ENCODE measurements at regions not wholly inside any gene's neighbourhood (a gene's known extent, or its start where the extent isn't known, plus 50 kb on each side); places are given as distances from the start of the nearest gene placed in this dataset.
"Not testable (repeated sequence)": the region's sequence is repeated elsewhere in the genome, so short reads cannot be mapped to it uniquely, and the experiment has no call there.

GRCh38 chr2:123448801-123449200 lies 576.3 kb upstream of the CNTNAP5 start:
- H3K36me3 Mint-ChIP-seq = peaks cover 0 to 3% (median 0%) of the 10 kb centered on the region in 3 donors
- no peak for DNase-seq
- peaks cover 7 to 40% (median 25%) of the 10 kb centered on the region in 6 donors for H3K9me3 Mint-ChIP-seq
- no peak overlapping the region for H3K27ac Mint-ChIP-seq
- H3K4me3 Mint-ChIP-seq = no peak overlapping the region
- H3K4me1 Mint-ChIP-seq = no peaks in the 10 kb centered on the region
- H3K27me3 Mint-ChIP-seq (ENCODE audit: low read depth in 3 of 3) = no peaks in the 10 kb centered on the region

DNA sequence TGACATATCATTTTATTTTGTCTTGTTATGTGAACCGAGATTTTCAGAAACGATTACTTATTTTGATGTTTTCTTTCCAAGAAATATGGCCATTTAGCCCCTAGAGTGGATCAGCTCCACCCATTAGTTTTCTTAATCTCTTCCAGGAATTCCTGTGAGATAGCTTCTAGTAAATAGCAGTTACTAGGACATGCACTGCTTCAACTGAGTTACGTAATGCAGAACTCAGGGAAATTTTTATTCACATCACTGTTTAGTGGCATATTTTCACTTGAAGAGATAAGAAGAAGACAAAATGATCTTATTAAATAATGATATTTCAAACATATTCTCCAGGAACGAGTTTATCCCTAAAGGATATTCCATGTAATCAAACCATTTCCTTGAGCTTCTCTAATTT lies 573.5 kb upstream of the CNTNAP5 start:
- Mint-ChIP-seq H3K36me3 (peaks cover 0 to 3% (median 0%) of the 10 kb centered on the region in 3 donors), H3K4me1 (no peaks in the 10 kb centered on the region), H3K4me3 (no peak overlapping the region), H3K27me3 (ENCODE audit: low read depth in 3 of 3) (no peaks in the 10 kb centered on the region), H3K9me3 (peaks cover 9 to 46% (median 24%) of the 10 kb centered on the region in 6 donors), H3K27ac (no peak overlapping the region)
- no peak for DNase-seq

- no peaks in the 10 kb centered on the region for H3K27me3 Mint-ChIP-seq (ENCODE audit: low read depth in 3 of 3)
- H3K27ac Mint-ChIP-seq = no peak overlapping the region
- peaks cover 0 to 3% (median 0%) of the 10 kb centered on the region in 3 donors for H3K36me3 Mint-ChIP-seq
- no peak overlapping the region for H3K4me3 Mint-ChIP-seq
- peaks cover 9 to 46% (median 22%) of the 10 kb centered on the region in 6 donors for H3K9me3 Mint-ChIP-seq
- no peak for DNase-seq
- H3K4me1 Mint-ChIP-seq = no peaks in the 10 kb centered on the region
Observed at GRCh38 chr2:123453046-123453700, 571.9 kb upstream of the CNTNAP5 start.

- no peaks in the 10 kb centered on the region for H3K27me3 Mint-ChIP-seq (ENCODE audit: low read depth in 3 of 3)
- H3K27ac Mint-ChIP-seq = no peak overlapping the region
- H3K9me3 Mint-ChIP-seq = peaks cover 7 to 46% (median 22%) of the 10 kb centered on the region in 6 donors
- H3K4me1 Mint-ChIP-seq = no peaks in the 10 kb centered on the region
- no peak for DNase-seq
- peaks cover 0 to 3% (median 0%) of the 10 kb centered on the region in 3 donors for H3K36me3 Mint-ChIP-seq
- no peak overlapping the region for H3K4me3 Mint-ChIP-seq
Observed at GRCh38 chr2:123453772-123454171, 571.3 kb upstream of the CNTNAP5 start.

- not testable (repeated sequence) for H3K4me1 Mint-ChIP-seq, H3K4me3 Mint-ChIP-seq
Observed at GRCh38 chr2:123455234-123455633, 569.9 kb upstream of the CNTNAP5 start.

GRCh38 chr2:123456416-123456815 lies 568.7 kb upstream of the CNTNAP5 start:
- H3K9me3 Mint-ChIP-seq = peaks cover 6 to 43% (median 20%) of the 10 kb centered on the region in 6 donors
- no peaks in the 10 kb centered on the region for H3K27me3 Mint-ChIP-seq (ENCODE audit: low read depth in 3 of 3)
- no peak overlapping the region for H3K4me3 Mint-ChIP-seq
- no peak for DNase-seq
- no peak overlapping the region for H3K27ac Mint-ChIP-seq
- H3K36me3 Mint-ChIP-seq = peaks cover 0 to 3% (median 0%) of the 10 kb centered on the region in 3 donors
- no peaks in the 10 kb centered on the region for H3K4me1 Mint-ChIP-seq

More at GRCh38 chr2:123455234-123455633, 569.9 kb upstream of the CNTNAP5 start:
- not testable (repeated sequence) for H3K36me3 Mint-ChIP-seq; DNase-seq; H3K27me3 Mint-ChIP-seq (ENCODE audit: low read depth in 3 of 3); H3K27ac Mint-ChIP-seq
- peaks cover 6 to 50% (median 21%) of the 10 kb centered on the region in 6 donors for H3K9me3 Mint-ChIP-seq

DNA sequence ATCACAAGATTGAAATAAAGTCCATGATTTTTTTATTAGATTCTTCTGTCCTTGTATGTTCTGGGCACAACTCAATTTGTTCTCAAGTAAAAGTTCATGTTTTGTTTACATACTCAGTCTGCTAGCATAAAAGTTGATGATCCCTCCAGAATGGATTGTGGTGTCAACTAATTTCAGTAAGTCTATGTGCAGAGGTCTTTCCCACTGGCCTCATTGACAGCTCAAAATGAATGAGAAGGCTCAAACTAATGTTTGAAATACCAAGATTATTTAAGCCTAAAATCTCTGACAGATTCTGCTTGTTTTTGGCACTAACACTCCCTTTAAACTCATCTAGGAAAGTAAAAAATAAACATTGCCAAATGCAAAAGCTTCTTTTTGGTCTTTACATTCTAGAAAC lies 561.2 kb upstream of the CNTNAP5 start:
- Mint-ChIP-seq H3K36me3 (no peaks in the 10 kb centered on the region), H3K4me3 (no peak overlapping the region), H3K27ac (no peak overlapping the region), H3K27me3 (ENCODE audit: low read depth in 3 of 3) (no peaks in the 10 kb centered on the region), H3K4me1 (no peaks in the 10 kb centered on the region), H3K9me3 (peaks cover 9 to 29% (median 16%) of the 10 kb centered on the region in 6 donors)
- DNase-seq = no peak

DNA sequence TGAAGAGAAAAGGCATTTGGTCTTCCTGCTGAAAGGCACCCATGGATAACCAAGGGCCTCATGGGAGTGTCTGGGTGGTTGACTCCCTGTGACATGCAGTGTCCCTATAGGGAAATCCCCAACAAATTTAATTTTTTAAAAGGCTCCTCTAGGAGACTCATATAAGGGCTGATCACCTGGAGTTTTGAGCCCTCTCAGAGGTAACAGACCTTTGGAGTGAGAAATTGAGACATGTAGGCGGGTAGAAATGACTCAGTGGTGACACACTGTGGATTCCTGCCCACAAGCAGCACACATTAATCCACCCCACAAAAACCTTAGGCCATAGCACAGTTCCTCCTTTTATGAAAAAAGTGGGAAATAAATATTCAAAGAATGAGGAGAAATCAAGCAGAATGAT lies 557.0 kb upstream of the CNTNAP5 start:
- peaks cover 7 to 31% (median 13%) of the 10 kb centered on the region in 6 donors for H3K9me3 Mint-ChIP-seq
- H3K27ac Mint-ChIP-seq = no peak overlapping the region
- H3K36me3 Mint-ChIP-seq = peaks cover 0 to 4% (median under 1%) of the 10 kb centered on the region in 3 donors
- no peaks in the 10 kb centered on the region for H3K27me3 Mint-ChIP-seq (ENCODE audit: low read depth in 3 of 3)
- H3K4me3 Mint-ChIP-seq = no peak overlapping the region
- H3K4me1 Mint-ChIP-seq = no peaks in the 10 kb centered on the region
- DNase-seq = no peak

GRCh38 chr2:123481406-123481805 lies 543.7 kb upstream of the CNTNAP5 start:
- Mint-ChIP-seq H3K4me3 (no peak overlapping the region), H3K27ac (no peak overlapping the region), H3K36me3 (no peaks in the 10 kb centered on the region), H3K4me1 (no peaks in the 10 kb centered on the region), H3K9me3 (peaks cover 7 to 52% (median 25%) of the 10 kb centered on the region in 6 donors), H3K27me3 (ENCODE audit: low read depth in 3 of 3) (no peaks in the 10 kb centered on the region)
- no peak for DNase-seq

GRCh38 chr2:123485056-123485455 lies 540.0 kb upstream of the CNTNAP5 start:
- DNase-seq = no peak
- peaks cover 4 to 42% (median 12%) of the 10 kb centered on the region in 6 donors for H3K9me3 Mint-ChIP-seq
- H3K27me3 Mint-ChIP-seq (ENCODE audit: low read depth in 3 of 3) = no peaks in the 10 kb centered on the region
- no peaks in the 10 kb centered on the region for H3K4me1 Mint-ChIP-seq
- H3K36me3 Mint-ChIP-seq = no peaks in the 10 kb centered on the region
- no peak overlapping the region for H3K27ac Mint-ChIP-seq
- H3K4me3 Mint-ChIP-seq = no peak overlapping the region

- no peak overlapping the region for H3K4me3 Mint-ChIP-seq
- no peaks in the 10 kb centered on the region for H3K4me1 Mint-ChIP-seq
- no peak for DNase-seq
- H3K27me3 Mint-ChIP-seq (ENCODE audit: low read depth in 3 of 3) = peaks cover 0 to 2% (median 0%) of the 10 kb centered on the region in 3 donors
- H3K36me3 Mint-ChIP-seq = no peaks in the 10 kb centered on the region
- H3K27ac Mint-ChIP-seq = no peak overlapping the region
- peaks cover 2 to 37% (median 12%) of the 10 kb centered on the region in 6 donors for H3K9me3 Mint-ChIP-seq
Observed at GRCh38 chr2:123493687-123494086, 531.4 kb upstream of the CNTNAP5 start.

GRCh38 chr2:123495241-123495640 lies 529.8 kb upstream of the CNTNAP5 start:
- Mint-ChIP-seq H3K4me3 (no peak overlapping the region), H3K9me3 (peaks cover 2 to 39% (median 14%) of the 10 kb centered on the region in 6 donors), H3K27ac (no peak overlapping the region), H3K4me1 (no peaks in the 10 kb centered on the region), H3K27me3 (ENCODE audit: low read depth in 3 of 3) (peaks cover 0 to 2% (median 0%) of the 10 kb centered on the region in 3 donors), H3K36me3 (no peaks in the 10 kb centered on the region)
- no peak for DNase-seq

- Mint-ChIP-seq H3K27me3 (ENCODE audit: low read depth in 3 of 3) (peaks cover 0 to 2% (median 0%) of the 10 kb centered on the region in 3 donors), H3K4me1 (no peaks in the 10 kb centered on the region), H3K4me3 (no peak overlapping the region), H3K36me3 (no peaks in the 10 kb centered on the region), H3K9me3 (peaks cover 2 to 36% (median 20%) of the 10 kb centered on the region in 6 donors), H3K27ac (no peak overlapping the region)
- no peak for DNase-seq
Observed at GRCh38 chr2:123500346-123500745, 524.7 kb upstream of the CNTNAP5 start.

- Mint-ChIP-seq H3K27ac (no peak overlapping the region), H3K36me3 (no peaks in the 10 kb centered on the region), H3K27me3 (ENCODE audit: low read depth in 3 of 3) (peaks cover 0 to 2% (median 0%) of the 10 kb centered on the region in 3 donors), H3K4me3 (no peak overlapping the region), H3K4me1 (no peaks in the 10 kb centered on the region), H3K9me3 (peaks cover 1 to 35% (median 20%) of the 10 kb centered on the region in 6 donors)
- DNase-seq = no peak
Observed at GRCh38 chr2:123500988-123501387, 524.1 kb upstream of the CNTNAP5 start.

DNA sequence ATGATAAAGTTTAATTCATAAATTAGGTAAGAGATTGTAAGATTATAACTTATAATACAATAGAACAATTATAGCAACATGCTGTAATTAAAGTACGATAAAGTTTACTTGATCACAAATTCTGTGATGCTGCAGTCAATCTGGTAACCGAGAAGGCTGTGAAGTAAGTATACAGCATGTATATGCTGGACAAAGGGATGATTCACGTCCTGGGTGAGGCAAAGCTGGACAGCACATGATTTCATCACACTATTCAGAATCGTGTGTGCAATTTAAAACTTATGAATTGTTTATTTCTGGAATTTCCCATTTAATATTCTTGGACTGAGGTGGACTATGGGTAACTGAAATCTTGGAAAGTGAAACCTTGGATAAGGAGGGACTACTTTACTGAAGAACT lies 522.2 kb upstream of the CNTNAP5 start:
- no peaks in the 10 kb centered on the region for H3K36me3 Mint-ChIP-seq
- H3K27ac Mint-ChIP-seq = no peak overlapping the region
- H3K27me3 Mint-ChIP-seq (ENCODE audit: low read depth in 3 of 3) = no peaks in the 10 kb centered on the region
- no peaks in the 10 kb centered on the region for H3K4me1 Mint-ChIP-seq
- no peak overlapping the region for H3K4me3 Mint-ChIP-seq
- peaks cover 0 to 27% (median 16%) of the 10 kb centered on the region in 6 donors for H3K9me3 Mint-ChIP-seq
- DNase-seq = no peak
